ENCODE measurements at regions not wholly inside any gene's neighbourhood (a gene's known extent, or its start where the extent isn't known, plus 50 kb on each side); places are given as distances from the start of the nearest gene placed in this dataset.

GRCh38 chr5:82854956-82855355 lies 222.2 kb downstream of the TMEM167A start:
- TF ChIP-seq, protein P1, sequence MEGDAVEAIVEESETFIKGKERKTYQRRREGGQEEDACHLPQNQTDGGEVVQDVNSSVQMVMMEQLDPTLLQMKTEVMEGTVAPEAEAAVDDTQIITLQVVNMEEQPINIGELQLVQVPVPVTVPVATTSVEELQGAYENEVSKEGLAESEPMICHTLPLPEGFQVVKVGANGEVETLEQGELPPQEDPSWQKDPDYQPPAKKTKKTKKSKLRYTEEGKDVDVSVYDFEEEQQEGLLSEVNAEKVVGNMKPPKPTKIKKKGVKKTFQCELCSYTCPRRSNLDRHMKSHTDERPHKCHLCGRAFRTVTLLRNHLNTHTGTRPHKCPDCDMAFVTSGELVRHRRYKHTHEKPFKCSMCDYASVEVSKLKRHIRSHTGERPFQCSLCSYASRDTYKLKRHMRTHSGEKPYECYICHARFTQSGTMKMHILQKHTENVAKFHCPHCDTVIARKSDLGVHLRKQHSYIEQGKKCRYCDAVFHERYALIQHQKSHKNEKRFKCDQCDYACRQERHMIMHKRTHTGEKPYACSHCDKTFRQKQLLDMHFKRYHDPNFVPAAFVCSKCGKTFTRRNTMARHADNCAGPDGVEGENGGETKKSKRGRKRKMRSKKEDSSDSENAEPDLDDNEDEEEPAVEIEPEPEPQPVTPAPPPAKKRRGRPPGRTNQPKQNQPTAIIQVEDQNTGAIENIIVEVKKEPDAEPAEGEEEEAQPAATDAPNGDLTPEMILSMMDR (IDR thresholded peaks at IDR 0.05; ENCODE audit: insufficient read depth, low read length), result no peak
- TF ChIP-seq REST (IDR thresholded peaks at IDR 0.05; ENCODE audit: insufficient replicate concordance, low read depth) (no peak), SPI1 (IDR thresholded peaks at IDR 0.05; ENCODE audit: borderline replicate concordance, low read depth) (no peak), GABPA (IDR thresholded peaks at IDR 0.05; ENCODE audit: low read depth) (no peak), POLR2AphosphoS5 (IDR thresholded peaks at IDR 0.05; ENCODE audit: low read depth) (no peak)

Measured in HL-60 (cell line).